Retinal pigment epithelial cell (primary cell): ENCODE measurements at regions not wholly inside any gene's neighbourhood (a gene's known extent, or its start where the extent isn't known, plus 50 kb on each side); places are given as distances from the start of the nearest gene placed in this dataset.
"Not testable (repeated sequence)": the region's sequence is repeated elsewhere in the genome, so short reads cannot be mapped to it uniquely, and the experiment has no call there.

Experiments used
- DNase-seq: peaks from one replicate; pipeline ENCODE4 v3.0.0-alpha.2; 2010; ENCODE audit warnings: low read depth
- H3K4me3 ChIP-seq: 2 replicates; pipeline ENCODE4 v1.5.1; 2011; ENCODE audit warnings: mild to moderate bottlenecking, low read length, control low read depth, moderate library complexity
- TF ChIP-seq, protein P1 (sequence below): conservative IDR thresholded peaks from 2 replicates; pipeline ENCODE4 v1.5.1; 2011; ENCODE audit warnings: low read depth, low read length, control low read depth, inconsistent platforms

DNA sequence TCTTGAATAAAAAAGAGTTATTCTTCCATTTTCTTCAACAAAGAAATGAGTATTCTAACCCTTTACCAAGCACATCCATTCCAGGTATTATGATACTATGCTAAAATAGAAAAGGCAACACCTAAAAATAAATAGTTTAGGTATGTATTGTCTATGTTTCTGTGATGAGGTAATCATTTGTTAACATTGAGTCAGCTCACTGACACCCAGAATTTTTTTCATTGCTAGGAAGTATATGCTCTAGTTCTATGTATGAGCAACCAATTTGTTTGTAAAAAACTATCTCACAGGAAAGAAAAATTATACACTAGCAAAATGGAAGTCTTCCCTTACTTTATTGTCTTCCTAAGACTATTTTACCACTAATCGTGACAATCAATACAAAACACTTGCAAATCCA, 615.6 kb upstream of the GRIN3A start:
- no peak for DNase-seq
- H3K4me3 ChIP-seq = no peak overlapping the region
- TF ChIP-seq, protein P1, sequence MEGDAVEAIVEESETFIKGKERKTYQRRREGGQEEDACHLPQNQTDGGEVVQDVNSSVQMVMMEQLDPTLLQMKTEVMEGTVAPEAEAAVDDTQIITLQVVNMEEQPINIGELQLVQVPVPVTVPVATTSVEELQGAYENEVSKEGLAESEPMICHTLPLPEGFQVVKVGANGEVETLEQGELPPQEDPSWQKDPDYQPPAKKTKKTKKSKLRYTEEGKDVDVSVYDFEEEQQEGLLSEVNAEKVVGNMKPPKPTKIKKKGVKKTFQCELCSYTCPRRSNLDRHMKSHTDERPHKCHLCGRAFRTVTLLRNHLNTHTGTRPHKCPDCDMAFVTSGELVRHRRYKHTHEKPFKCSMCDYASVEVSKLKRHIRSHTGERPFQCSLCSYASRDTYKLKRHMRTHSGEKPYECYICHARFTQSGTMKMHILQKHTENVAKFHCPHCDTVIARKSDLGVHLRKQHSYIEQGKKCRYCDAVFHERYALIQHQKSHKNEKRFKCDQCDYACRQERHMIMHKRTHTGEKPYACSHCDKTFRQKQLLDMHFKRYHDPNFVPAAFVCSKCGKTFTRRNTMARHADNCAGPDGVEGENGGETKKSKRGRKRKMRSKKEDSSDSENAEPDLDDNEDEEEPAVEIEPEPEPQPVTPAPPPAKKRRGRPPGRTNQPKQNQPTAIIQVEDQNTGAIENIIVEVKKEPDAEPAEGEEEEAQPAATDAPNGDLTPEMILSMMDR = no peak

- H3K4me3 ChIP-seq, DNase-seq: not testable (repeated sequence)
Observed at GRCh38 chr9:102337471-102337870, 599.0 kb upstream of the GRIN3A start.

DNA sequence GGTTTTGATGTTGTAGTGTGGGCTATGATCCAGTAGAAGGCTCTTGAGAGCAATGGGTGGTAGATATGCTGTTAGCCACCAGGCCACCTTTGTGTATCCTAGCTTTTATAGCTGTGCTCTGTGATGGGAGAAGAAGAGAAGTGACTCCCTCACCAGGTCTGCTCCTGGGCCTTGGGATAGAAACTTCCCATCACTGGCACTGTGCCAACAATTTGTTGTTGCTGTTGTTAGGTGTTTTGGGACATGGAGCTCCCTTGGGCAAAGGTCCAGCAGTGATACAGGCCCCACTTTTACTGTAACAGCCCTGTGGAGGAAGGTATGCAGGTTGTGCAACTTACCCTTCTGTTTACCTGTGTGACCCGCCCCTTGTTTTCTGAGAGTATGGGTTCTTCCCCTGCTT, 570.9 kb upstream of the GRIN3A start:
- DNase-seq = no peak
- TF ChIP-seq, protein P1 = no peak
- H3K4me3 ChIP-seq = no peak overlapping the region

GRCh38 chr9:102295188-102295587, 556.7 kb upstream of the GRIN3A start:
- TF ChIP-seq, protein P1 = no peak
- no peak overlapping the region for H3K4me3 ChIP-seq
- no peak for DNase-seq

GRCh38 chr9:102273952-102274351, 535.5 kb upstream of the GRIN3A start:
- peak; percentile 4 for DNase-seq
- TF ChIP-seq, protein P1 = no peak
- H3K4me3 ChIP-seq = no peak overlapping the region

GRCh38 chr9:102253099-102253498, 514.7 kb upstream of the GRIN3A start:
- TF ChIP-seq, protein P1 = no peak
- no peak for DNase-seq

GRCh38 chr9:102244916-102245315, 506.5 kb upstream of the GRIN3A start:
- DNase-seq = no peak
- TF ChIP-seq, protein P1 = no peak
- no peak overlapping the region for H3K4me3 ChIP-seq

More at GRCh38 chr9:102253099-102253498, 514.7 kb upstream of the GRIN3A start:
- H3K4me3 ChIP-seq = no peak overlapping the region

DNA sequence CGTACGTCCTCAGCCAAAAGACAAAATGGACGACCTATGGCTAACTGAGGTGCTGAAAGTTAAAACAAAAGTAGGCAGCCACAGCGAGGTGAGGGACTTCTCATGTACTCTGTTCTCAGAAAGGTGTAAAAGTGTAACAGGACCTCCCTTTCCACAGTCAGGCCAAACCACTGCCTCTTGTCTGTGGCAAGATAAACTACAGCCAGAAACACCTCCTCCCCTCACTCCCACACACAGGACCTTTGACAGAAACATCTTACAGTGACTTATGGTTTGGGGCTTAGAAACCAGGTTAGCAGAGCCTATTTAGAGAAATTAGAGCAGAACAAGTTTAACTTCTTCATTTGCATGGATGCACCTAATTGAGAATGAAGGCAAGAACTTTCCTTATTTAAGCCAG, 499.1 kb upstream of the GRIN3A start:
- DNase-seq = no peak
- TF ChIP-seq, protein P1 = no peak
- no peak overlapping the region for H3K4me3 ChIP-seq
